ENCODE measurements at regions not wholly inside any gene's neighbourhood (a gene's known extent, or its start where the extent isn't known, plus 50 kb on each side); places are given as distances from the start of the nearest gene placed in this dataset.
"Not testable (repeated sequence)": the region's sequence is repeated elsewhere in the genome, so short reads cannot be mapped to it uniquely, and the experiment has no call there.

GRCh38 chr2:67329513-67329912, 67.6 kb upstream of the ETAA1 start:
- POLR2A ChIA-PET, result no interaction called here
- Histone ChIP-seq H3K4me3 (ENCODE audit: low read length) (no peak overlapping the region), H3K27me3 (ENCODE audit: control insufficient read depth in 2 of 2, insufficient read depth in 2 of 2, low read length in 2 of 2) (peaks cover 0 to 2% of the 10 kb centered on the region in 2 donors), H3K4me1 (ENCODE audit: control insufficient read depth in 2 of 2, insufficient read depth in 2 of 2, low read length in 2 of 2) (no peaks in the 10 kb centered on the region), H3K27ac (ENCODE audit: low read depth, low read length) (no peak overlapping the region), H3K36me3 (ENCODE audit: control insufficient read depth in 2 of 3, insufficient read depth in 3 of 3, low read length in 3 of 3) (no peaks in the 10 kb centered on the region), H3K9me3 (ENCODE audit: control insufficient read depth in 2 of 3, low read length in 3 of 3) (no peaks in the 10 kb centered on the region)
- CTCF ChIA-PET, result no interaction called here
- no peaks in the 10 kb centered on the region for H3K9me3 Mint-ChIP-seq
- no peak overlapping the region for H3K27ac Mint-ChIP-seq
- peaks cover 0 to 30% (median 12%) of the 10 kb centered on the region in 5 donors for H3K27me3 Mint-ChIP-seq
- H3K4me3 Mint-ChIP-seq, result no peak overlapping the region
- intact Hi-C loops (cut with micrococcal nuclease), result no loop called here
- no peaks in the 10 kb centered on the region for H3K36me3 Mint-ChIP-seq
- no peak for DNase-seq
- no peaks in the 10 kb centered on the region for H3K4me1 Mint-ChIP-seq
- ATAC-seq, result no peak

DNA sequence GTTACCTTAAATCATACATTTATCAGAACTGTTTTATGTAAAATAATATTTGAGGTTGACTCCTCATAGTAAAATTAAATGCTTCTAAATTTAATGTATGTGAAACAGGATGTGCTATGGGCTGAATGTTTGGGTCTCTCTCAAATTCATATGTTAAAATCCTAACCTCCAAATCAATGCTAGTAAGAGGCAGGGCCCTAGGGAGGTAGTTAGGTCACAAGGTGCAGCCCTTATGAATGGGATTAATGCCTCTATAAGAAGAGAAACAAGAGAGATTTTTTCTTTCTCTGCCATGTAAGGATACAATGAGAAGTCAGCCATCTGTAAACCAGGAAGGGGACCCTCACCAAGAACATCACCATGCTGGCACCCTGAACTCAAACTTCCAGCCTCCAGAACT, 67.2 kb upstream of the ETAA1 start:
- H3K9me3 ChIP-seq (ENCODE audit: control insufficient read depth in 2 of 3, low read length in 3 of 3), result no peaks in the 10 kb centered on the region
- POLR2A ChIA-PET, result no interaction called here
- Mint-ChIP-seq H3K4me1 (no peaks in the 10 kb centered on the region), H3K9me3 (no peaks in the 10 kb centered on the region), H3K27me3 (peaks cover 0 to 27% (median 12%) of the 10 kb centered on the region in 5 donors), H3K4me3 (no peak overlapping the region), H3K27ac (no peak overlapping the region), H3K36me3 (no peaks in the 10 kb centered on the region)
- H3K27me3 ChIP-seq (ENCODE audit: control insufficient read depth in 2 of 2, insufficient read depth in 2 of 2, low read length in 2 of 2), result peaks cover 0 to 2% of the 10 kb centered on the region in 2 donors
- H3K4me3 ChIP-seq (ENCODE audit: low read length), result no peak overlapping the region
- CTCF ChIA-PET, result no interaction called here
- no peaks in the 10 kb centered on the region for H3K36me3 ChIP-seq (ENCODE audit: control insufficient read depth in 2 of 3, insufficient read depth in 3 of 3, low read length in 3 of 3)
- intact Hi-C loops (cut with micrococcal nuclease), result no loop called here
- no peaks in the 10 kb centered on the region for H3K4me1 ChIP-seq (ENCODE audit: control insufficient read depth in 2 of 2, insufficient read depth in 2 of 2, low read length in 2 of 2)
- DNase-seq, result no peak
- no peak for ATAC-seq
- H3K27ac ChIP-seq (ENCODE audit: low read depth, low read length), result no peak overlapping the region

DNA sequence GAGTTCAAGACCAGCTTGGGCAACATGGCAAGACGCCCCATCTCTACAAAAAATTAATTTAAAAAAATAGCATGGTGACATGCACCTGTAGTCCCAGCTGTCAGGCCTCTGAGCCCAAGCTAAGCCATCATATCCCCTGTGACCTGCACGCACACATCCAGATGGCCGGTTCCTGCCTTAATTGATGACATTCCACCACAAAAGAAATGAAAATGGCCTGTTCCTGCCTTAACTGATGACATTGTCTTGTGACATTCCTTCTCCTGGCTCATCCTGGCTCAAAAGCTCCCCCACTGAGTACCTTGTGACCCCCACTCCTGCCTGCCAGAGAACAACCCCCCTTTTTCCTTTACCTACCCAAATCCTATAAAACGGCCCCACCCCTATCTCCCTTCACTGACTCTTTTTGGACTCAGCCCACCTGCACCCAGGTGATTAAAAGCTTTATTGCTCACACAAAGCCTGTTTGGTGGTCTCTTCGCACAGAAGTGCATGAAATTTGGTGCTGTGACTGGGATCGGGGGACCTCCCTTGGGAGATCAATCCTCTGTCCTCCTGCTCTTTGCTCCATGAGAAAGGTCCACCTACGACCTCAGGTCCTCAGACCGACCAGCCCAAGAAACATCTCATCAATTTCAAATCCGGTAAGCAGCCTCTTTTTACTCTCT, 65.6 kb upstream of the ETAA1 start:
- DNase-seq; H3K4me1 Mint-ChIP-seq; H3K36me3 ChIP-seq (ENCODE audit: control insufficient read depth in 2 of 3, insufficient read depth in 3 of 3, low read length in 3 of 3); H3K4me3 ChIP-seq (ENCODE audit: low read length); H3K4me3 Mint-ChIP-seq; H3K27ac Mint-ChIP-seq; H3K9me3 ChIP-seq (ENCODE audit: control insufficient read depth in 2 of 3, low read length in 3 of 3); ATAC-seq; H3K9me3 Mint-ChIP-seq; H3K27me3 ChIP-seq (ENCODE audit: control insufficient read depth in 2 of 2, insufficient read depth in 2 of 2, low read length in 2 of 2); CTCF ChIA-PET; intact Hi-C loops (cut with micrococcal nuclease); POLR2A ChIA-PET; H3K4me1 ChIP-seq (ENCODE audit: control insufficient read depth in 2 of 2, insufficient read depth in 2 of 2, low read length in 2 of 2); H3K27ac ChIP-seq (ENCODE audit: low read depth, low read length); H3K36me3 Mint-ChIP-seq: not testable (repeated sequence)
- peaks cover 0 to 25% (median 12%) of the 10 kb centered on the region in 5 donors for H3K27me3 Mint-ChIP-seq

GRCh38 chr2:67337903-67338302, 59.2 kb upstream of the ETAA1 start:
- no peaks in the 10 kb centered on the region for H3K9me3 ChIP-seq (ENCODE audit: control insufficient read depth in 2 of 3, low read length in 3 of 3)
- Mint-ChIP-seq H3K4me3 (no peak overlapping the region), H3K27me3 (peaks cover 0 to 20% (median 7%) of the 10 kb centered on the region in 5 donors), H3K27ac (no peak overlapping the region), H3K36me3 (no peaks in the 10 kb centered on the region), H3K9me3 (no peaks in the 10 kb centered on the region), H3K4me1 (no peaks in the 10 kb centered on the region)
- no peaks in the 10 kb centered on the region for H3K27me3 ChIP-seq (ENCODE audit: control insufficient read depth in 2 of 2, insufficient read depth in 2 of 2, low read length in 2 of 2)
- H3K4me3 ChIP-seq (ENCODE audit: low read length), result no peak overlapping the region
- no peaks in the 10 kb centered on the region for H3K36me3 ChIP-seq (ENCODE audit: control insufficient read depth in 2 of 3, insufficient read depth in 3 of 3, low read length in 3 of 3)
- POLR2A ChIA-PET, result no interaction called here
- no peak for DNase-seq
- no peak for ATAC-seq
- CTCF ChIA-PET, result no interaction called here
- no peaks in the 10 kb centered on the region for H3K4me1 ChIP-seq (ENCODE audit: control insufficient read depth in 2 of 2, insufficient read depth in 2 of 2, low read length in 2 of 2)
- H3K27ac ChIP-seq (ENCODE audit: low read depth, low read length), result no peak overlapping the region
- intact Hi-C loops (cut with micrococcal nuclease), result no loop called here

DNA sequence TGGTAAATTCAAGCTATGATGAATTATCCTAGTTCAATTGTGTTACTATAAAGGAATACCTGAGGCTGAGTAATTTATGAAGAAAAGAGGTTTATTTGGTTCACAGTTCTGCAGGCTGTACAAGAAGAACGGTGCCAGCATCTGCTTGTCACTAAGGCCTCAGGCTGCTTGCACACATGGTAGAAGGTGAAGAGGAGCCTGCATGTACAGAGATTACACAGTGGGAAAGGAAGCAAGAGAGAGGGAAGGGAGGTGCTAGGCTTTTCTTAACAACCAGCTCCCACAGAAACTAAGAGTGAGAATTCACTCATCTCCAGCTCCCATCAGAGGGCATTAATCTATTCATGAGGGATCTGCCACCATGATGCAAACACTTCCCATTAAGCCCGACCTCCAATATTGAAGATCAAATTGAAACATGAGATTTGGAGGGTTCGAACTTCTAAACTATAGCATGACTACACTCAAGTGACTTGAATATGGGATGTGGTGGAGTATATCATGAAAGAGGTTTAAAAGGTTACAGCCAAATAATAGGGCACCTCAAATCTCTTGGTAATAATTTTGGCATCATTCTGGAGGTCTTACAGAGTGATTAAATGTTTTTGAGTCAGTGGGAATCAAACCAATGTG, 58.4 kb upstream of the ETAA1 start:
- no peaks in the 10 kb centered on the region for H3K36me3 ChIP-seq (ENCODE audit: control insufficient read depth in 2 of 3, insufficient read depth in 3 of 3, low read length in 3 of 3)
- no peaks in the 10 kb centered on the region for H3K9me3 ChIP-seq (ENCODE audit: control insufficient read depth in 2 of 3, low read length in 3 of 3)
- no peak overlapping the region for H3K4me3 Mint-ChIP-seq
- intact Hi-C loops (cut with micrococcal nuclease), result no loop called here
- H3K4me1 ChIP-seq (ENCODE audit: control insufficient read depth in 2 of 2, insufficient read depth in 2 of 2, low read length in 2 of 2), result no peaks in the 10 kb centered on the region
- ChIA-PET POLR2A (no interaction called here), CTCF (no interaction called here)
- H3K4me1 Mint-ChIP-seq, result no peaks in the 10 kb centered on the region
- H3K4me3 ChIP-seq (ENCODE audit: low read length), result no peak overlapping the region
- H3K27ac ChIP-seq (ENCODE audit: low read depth, low read length), result no peak overlapping the region
- peaks cover 0 to 27% (median 7%) of the 10 kb centered on the region in 5 donors for H3K27me3 Mint-ChIP-seq
- ATAC-seq (no peak), DNase-seq (no peak)
- H3K9me3 Mint-ChIP-seq, result no peaks in the 10 kb centered on the region
- H3K27me3 ChIP-seq (ENCODE audit: control insufficient read depth in 2 of 2, insufficient read depth in 2 of 2, low read length in 2 of 2), result no peaks in the 10 kb centered on the region
- no peak overlapping the region for H3K27ac Mint-ChIP-seq
- H3K36me3 Mint-ChIP-seq, result no peaks in the 10 kb centered on the region

GRCh38 chr2:67339234-67339885, 57.8 kb upstream of the ETAA1 start:
- Histone ChIP-seq H3K9me3 (ENCODE audit: control insufficient read depth in 2 of 3, low read length in 3 of 3) (no peaks in the 10 kb centered on the region), H3K27me3 (ENCODE audit: control insufficient read depth in 2 of 2, insufficient read depth in 2 of 2, low read length in 2 of 2) (no peaks in the 10 kb centered on the region), H3K36me3 (ENCODE audit: control insufficient read depth in 2 of 3, insufficient read depth in 3 of 3, low read length in 3 of 3) (no peaks in the 10 kb centered on the region), H3K4me1 (ENCODE audit: control insufficient read depth in 2 of 2, insufficient read depth in 2 of 2, low read length in 2 of 2) (no peaks in the 10 kb centered on the region), H3K4me3 (ENCODE audit: low read length) (no peak overlapping the region), H3K27ac (ENCODE audit: low read depth, low read length) (no peak overlapping the region)
- no peaks in the 10 kb centered on the region for H3K9me3 Mint-ChIP-seq
- no peak for DNase-seq
- H3K4me1 Mint-ChIP-seq, result no peaks in the 10 kb centered on the region
- no peak overlapping the region for H3K27ac Mint-ChIP-seq
- ChIA-PET CTCF (no interaction called here), POLR2A (no interaction called here)
- no peak for ATAC-seq
- H3K36me3 Mint-ChIP-seq, result no peaks in the 10 kb centered on the region
- peaks cover 0 to 27% (median 7%) of the 10 kb centered on the region in 5 donors for H3K27me3 Mint-ChIP-seq
- intact Hi-C loops (cut with micrococcal nuclease), result no loop called here
- no peak overlapping the region for H3K4me3 Mint-ChIP-seq
